ENCODE measurements at regions not wholly inside any gene's neighbourhood (a gene's known extent, or its start where the extent isn't known, plus 50 kb on each side); places are given as distances from the start of the nearest gene placed in this dataset.

GRCh38 chr6:81054036-81054435, 698.4 kb downstream of the TENT5A start:
- Mint-ChIP-seq H3K27ac (ENCODE audit: unreplicated experiment) (no peak overlapping the region), H3K36me3 (ENCODE audit: unreplicated experiment) (no peaks in the 10 kb centered on the region), H3K4me3 (ENCODE audit: unreplicated experiment) (no peak overlapping the region), H3K9me3 (ENCODE audit: unreplicated experiment) (no peaks in the 10 kb centered on the region), H3K27me3 (ENCODE audit: unreplicated experiment) (no peaks in the 10 kb centered on the region), H3K4me1 (ENCODE audit: low read depth, unreplicated experiment) (no peaks in the 10 kb centered on the region)
- DNase-seq: no peak
- TF ChIP-seq CTCF (IDR thresholded peaks at IDR 0.05; ENCODE audit: partially characterized antibody, unreplicated experiment): no peak

DNA sequence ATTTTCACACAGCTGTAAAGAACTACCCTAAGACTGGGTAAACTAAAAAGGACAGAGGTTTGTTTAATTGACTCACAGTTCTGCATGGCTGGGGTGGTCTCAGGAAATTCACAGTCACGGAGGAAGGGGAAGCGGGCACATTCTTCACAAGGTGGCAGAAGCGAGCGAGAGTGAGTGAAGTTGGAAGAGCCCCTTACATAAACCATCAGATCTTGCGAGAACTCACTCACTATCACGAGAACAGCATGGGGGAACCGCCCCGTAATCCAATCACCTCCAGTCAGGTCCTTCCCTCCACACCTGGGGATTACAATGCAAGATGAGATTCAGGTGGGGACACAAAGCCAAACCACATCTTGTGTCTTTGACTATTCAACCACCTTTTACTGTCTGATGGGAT, 700.5 kb downstream of the TENT5A start:
- no peak for TF ChIP-seq CTCF (IDR thresholded peaks at IDR 0.05; ENCODE audit: partially characterized antibody, unreplicated experiment)
- Mint-ChIP-seq H3K4me3 (ENCODE audit: unreplicated experiment) (no peak overlapping the region), H3K27me3 (ENCODE audit: unreplicated experiment) (no peaks in the 10 kb centered on the region), H3K36me3 (ENCODE audit: unreplicated experiment) (no peaks in the 10 kb centered on the region), H3K4me1 (ENCODE audit: low read depth, unreplicated experiment) (no peaks in the 10 kb centered on the region), H3K27ac (ENCODE audit: unreplicated experiment) (no peak overlapping the region), H3K9me3 (ENCODE audit: unreplicated experiment) (no peaks in the 10 kb centered on the region)
- DNase-seq: no peak

- no peaks in the 10 kb centered on the region for H3K36me3 Mint-ChIP-seq (ENCODE audit: unreplicated experiment)
These were observed 702.9 kb downstream of the TENT5A start for GRCh38 chr6:81049425-81050042.

DNA sequence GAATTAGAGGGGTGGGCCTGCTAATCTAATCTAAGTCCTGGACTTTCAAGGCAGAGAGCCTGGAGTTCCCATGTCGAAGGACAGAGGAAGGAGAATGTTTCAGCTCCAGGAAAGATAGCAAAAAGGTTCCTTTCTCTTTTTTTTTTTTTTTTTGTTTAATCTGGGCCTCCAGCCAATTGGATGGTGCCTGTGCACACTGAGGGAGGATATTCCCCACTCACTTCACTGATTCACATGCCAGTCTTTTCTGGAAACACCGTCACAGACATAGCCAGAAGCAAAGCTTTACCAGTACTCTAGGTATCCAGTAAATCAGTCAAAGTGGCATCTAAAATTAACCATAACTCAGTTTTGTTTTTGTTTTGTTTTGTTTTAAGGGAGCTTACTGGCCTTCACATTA, 721.1 kb downstream of the TENT5A start:
- no peaks in the 10 kb centered on the region for H3K27me3 Mint-ChIP-seq (ENCODE audit: unreplicated experiment)
- H3K36me3 Mint-ChIP-seq (ENCODE audit: unreplicated experiment): no peaks in the 10 kb centered on the region
- no peaks in the 10 kb centered on the region for H3K9me3 Mint-ChIP-seq (ENCODE audit: unreplicated experiment)
- TF ChIP-seq CTCF (IDR thresholded peaks at IDR 0.05; ENCODE audit: partially characterized antibody, unreplicated experiment): no peak
- no peak for DNase-seq
- no peak overlapping the region for H3K27ac Mint-ChIP-seq (ENCODE audit: unreplicated experiment)
- no peaks in the 10 kb centered on the region for H3K4me1 Mint-ChIP-seq (ENCODE audit: low read depth, unreplicated experiment)
- H3K4me3 Mint-ChIP-seq (ENCODE audit: unreplicated experiment): no peak overlapping the region

More at GRCh38 chr6:81049425-81050042, 702.9 kb downstream of the TENT5A start:
- H3K4me3 Mint-ChIP-seq (ENCODE audit: unreplicated experiment): no peak overlapping the region
- H3K27me3 Mint-ChIP-seq (ENCODE audit: unreplicated experiment): no peaks in the 10 kb centered on the region
- DNase-seq: no peak
- no peak for TF ChIP-seq CTCF (IDR thresholded peaks at IDR 0.05; ENCODE audit: partially characterized antibody, unreplicated experiment)
- no peaks in the 10 kb centered on the region for H3K9me3 Mint-ChIP-seq (ENCODE audit: unreplicated experiment)
- no peaks in the 10 kb centered on the region for H3K4me1 Mint-ChIP-seq (ENCODE audit: low read depth, unreplicated experiment)
- H3K27ac Mint-ChIP-seq (ENCODE audit: unreplicated experiment): no peak overlapping the region

- H3K36me3 Mint-ChIP-seq (ENCODE audit: unreplicated experiment): peaks cover 16% of the 10 kb centered on the region
- H3K27ac Mint-ChIP-seq (ENCODE audit: unreplicated experiment): no peak overlapping the region
- TF ChIP-seq CTCF (IDR thresholded peaks at IDR 0.05; ENCODE audit: partially characterized antibody, unreplicated experiment): no peak
- H3K27me3 Mint-ChIP-seq (ENCODE audit: unreplicated experiment): no peaks in the 10 kb centered on the region
- peaks cover 4% of the 10 kb centered on the region for H3K9me3 Mint-ChIP-seq (ENCODE audit: unreplicated experiment)
- H3K4me1 Mint-ChIP-seq (ENCODE audit: low read depth, unreplicated experiment): no peaks in the 10 kb centered on the region
- H3K4me3 Mint-ChIP-seq (ENCODE audit: unreplicated experiment): no peak overlapping the region
- no peak for DNase-seq
These were observed 726.4 kb downstream of the TENT5A start for GRCh38 chr6:81026041-81026553.

All from glutamatergic neuron (in vitro differentiated cells).